CD14-positive monocyte (primary cell): ENCODE measurements at regions not wholly inside any gene's neighbourhood (a gene's known extent, or its start where the extent isn't known, plus 50 kb on each side); places are given as distances from the start of the nearest gene placed in this dataset.

Source experiments
- DNase-seq, 3 donors: peaks; one replicate each; pipeline ENCODE4 v3.0.0-alpha.2; 2011 to 2022
- H2AFZ ChIP-seq: 2 replicates; pipeline ENCODE4 v1.6.0; 2012; ENCODE audit warnings: mild to moderate bottlenecking, low read depth, low read length, inconsistent platforms; ENCODE audit not compliant: insufficient read depth, poor library complexity, severe bottlenecking
- H3K27ac ChIP-seq, 2 donors: 1 replicate in 1 of 2; 2 replicates in 1 of 2; pipeline ENCODE4 v1.5.1; 2012 to 2013; ENCODE audit warnings: low read length in 2 of 2, control low read depth in 1 of 2, inconsistent platforms in 1 of 2, low read depth in 1 of 2, mild to moderate bottlenecking in 1 of 2
- H3K27me3 ChIP-seq, 2 donors: one replicate each; pipeline versions ENCODE4 v1.6.0 to v1.6.1; 2011 to 2013; ENCODE audit warnings: low read length in 2 of 2; ENCODE audit not compliant: control insufficient read depth in 2 of 2, insufficient read depth in 2 of 2
- H3K36me3 ChIP-seq, 2 donors: replicated peaks in 1 of 2; 1 replicate in 1 of 2; 2 replicates in 1 of 2; pipeline versions ENCODE4 v1.5.1 to v1.6.1; 2012 to 2013; ENCODE audit warnings: low read length in 2 of 2, control low read depth in 1 of 2, inconsistent platforms in 1 of 2, mild to moderate bottlenecking in 1 of 2; ENCODE audit not compliant: insufficient read depth in 2 of 2, control insufficient read depth in 1 of 2
- H3K4me1 ChIP-seq, 2 donors: 1 replicate in 1 of 2; 2 replicates in 1 of 2; pipeline versions ENCODE4 v1.5.1 to v1.6.1; 2012 to 2013; ENCODE audit warnings: low read length in 2 of 2, control low read depth in 1 of 2, inconsistent platforms in 1 of 2, mild to moderate bottlenecking in 1 of 2, moderate library complexity in 1 of 2; ENCODE audit not compliant: insufficient read depth in 2 of 2, control insufficient read depth in 1 of 2
- H3K4me2 ChIP-seq: replicated peaks from 2 replicates; pipeline ENCODE3; 2012; ENCODE audit warnings: low read length, moderate library complexity, mild to moderate bottlenecking; ENCODE audit not compliant: poor library complexity, severe bottlenecking; ENCODE audit errors: extremely low read depth
- H3K4me3 ChIP-seq, 3 experiments: fragments of 200-600 bp in 1 of 3; sonication (generic) in 1 of 3; replicated peaks in 1 of 3; 1 replicate in 2 of 3; 2 replicates in 1 of 3; pipeline ENCODE4 v1.5.1; 2011 to 2013; ENCODE audit warnings: low read length in 3 of 3, mild to moderate bottlenecking in 3 of 3, control low read depth in 2 of 3, low read depth in 2 of 3, inconsistent platforms in 1 of 3, moderate library complexity in 1 of 3
- H3K79me2 ChIP-seq: 2 replicates; pipeline ENCODE4 v1.6.0; 2012; ENCODE audit warnings: mild to moderate bottlenecking, control low read depth, inconsistent platforms, low read length, moderate library complexity; ENCODE audit not compliant: insufficient read depth
- H3K9ac ChIP-seq: 2 replicates; pipeline ENCODE4 v1.6.0; 2017; ENCODE audit warnings: low read length, mild to moderate bottlenecking; ENCODE audit not compliant: insufficient read depth, poor library complexity, severe bottlenecking
- H3K9me3 ChIP-seq, 2 donors: replicated peaks in 1 of 2; 1 replicate in 1 of 2; 2 replicates in 1 of 2; pipeline versions ENCODE4 v1.5.1 to v1.6.1; 2012 to 2013; ENCODE audit warnings: low read length in 2 of 2, control low read depth in 1 of 2; ENCODE audit not compliant: control insufficient read depth in 1 of 2, insufficient read depth in 1 of 2
- H4K20me1 ChIP-seq: 2 replicates; pipeline ENCODE4 v1.6.0; 2012; ENCODE audit warnings: mild to moderate bottlenecking, low read length, control low read depth, moderate library complexity; ENCODE audit not compliant: insufficient read depth
- H3K27ac Mint-ChIP-seq, 7 donors: one replicate each; pipeline ENCODE4 v1.8.0; 2020; ENCODE audit warnings: mild to moderate bottlenecking in 7 of 7, mixed read lengths in 7 of 7, moderate library complexity in 6 of 7, inconsistent platforms in 2 of 7
- H3K27me3 Mint-ChIP-seq, 3 donors: one replicate each; pipeline ENCODE4 v1.8.0; 2021 to 2022; ENCODE audit warnings: low read depth in 3 of 3, mild to moderate bottlenecking in 3 of 3, mixed read lengths in 3 of 3, moderate library complexity in 3 of 3, inconsistent platforms in 1 of 3
- H3K36me3 Mint-ChIP-seq, 2 donors: one replicate each; pipeline ENCODE4 v1.8.0; 2020; ENCODE audit warnings: mixed read lengths in 2 of 2, inconsistent platforms in 1 of 2, mild to moderate bottlenecking in 1 of 2
- H3K4me1 Mint-ChIP-seq: one replicate; pipeline ENCODE4 v1.8.0; 2020; ENCODE audit warnings: mild to moderate bottlenecking, mixed read lengths
- H3K4me3 Mint-ChIP-seq, 2 donors: one replicate each; pipeline ENCODE4 v1.8.0; 2020; ENCODE audit warnings: mild to moderate bottlenecking in 2 of 2, mixed read lengths in 2 of 2, moderate library complexity in 1 of 2
- H3K9me3 Mint-ChIP-seq, 7 donors: one replicate each; pipeline ENCODE4 v1.8.0; 2020 to 2022; ENCODE audit warnings: mixed read lengths in 7 of 7, mild to moderate bottlenecking in 6 of 7, moderate library complexity in 6 of 7, inconsistent platforms in 2 of 7
- WGBS: methylation state at CpG from one replicate; pipeline ENCODE4 v1.1.5; 2013; ENCODE audit warnings: missing lambda C conversion rate; ENCODE audit not compliant: insufficient coverage; 5-methylcytosine and 5-hydroxymethylcytosine counted together
- intact Hi-C, 2 donors: fragments of 100-400 bp; cut with micrococcal nuclease; formaldehyde crosslinking; loops; one replicate each; pipeline versions ENCODE4 v1.15.0 to v1.15.1; 2023
- TF ChIP-seq, protein P1 (sequence below): fragments of 200-600 bp; IDR thresholded peaks from one replicate; pipeline ENCODE4 v1.8.0; 2022; ENCODE audit warnings: antibody characterized with exemption, mild to moderate bottlenecking

DNA sequence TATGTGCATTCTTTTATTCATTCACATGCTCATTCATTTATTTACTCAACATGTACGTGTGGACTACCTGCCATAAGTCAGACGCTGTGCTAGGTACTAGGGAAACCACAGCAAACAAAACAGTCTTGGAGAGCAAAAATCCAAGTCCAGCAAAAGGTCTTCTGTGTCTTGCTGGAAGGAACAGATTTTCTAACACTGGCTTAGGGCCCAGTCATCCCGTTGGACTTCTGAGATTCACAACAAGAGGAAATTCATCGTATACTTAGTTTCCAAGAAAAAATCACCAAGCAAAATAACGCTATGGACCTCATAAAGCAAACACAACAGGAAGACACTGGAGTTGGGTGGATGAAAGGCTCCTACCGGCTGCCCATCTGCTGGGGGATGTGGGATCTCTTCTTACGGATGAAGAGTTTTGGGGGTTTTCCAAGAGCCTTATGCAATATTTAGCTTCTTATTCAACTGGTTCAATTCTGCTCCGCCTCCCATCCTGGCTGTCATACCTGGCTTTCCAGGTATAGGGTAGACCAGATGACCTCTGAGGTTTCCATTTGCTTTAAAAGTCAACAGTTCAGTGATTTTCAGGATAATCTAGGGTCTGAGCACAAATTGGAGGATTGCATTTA, 262.7 kb downstream of the HAUS1 start:
- Mint-ChIP-seq H3K36me3 (no peaks in the 10 kb centered on the region), H3K4me3 (no peak overlapping the region), H3K9me3 (no peaks in the 10 kb centered on the region), H3K27ac (no peak overlapping the region), H3K27me3 (peaks cover 0 to 16% (median 2%) of the 10 kb centered on the region in 3 donors), H3K4me1 (peaks cover 2% of the 10 kb centered on the region)
- Histone ChIP-seq H3K36me3 (no peaks in the 10 kb centered on the region), H3K9me3 (no peaks in the 10 kb centered on the region), H3K27me3 (no peaks in the 10 kb centered on the region), H3K27ac (no peak overlapping the region), H3K4me3 (no peak overlapping the region), H4K20me1 (no peaks in the 10 kb centered on the region), H3K9ac (no peak overlapping the region), H3K4me1 (no peaks in the 10 kb centered on the region), H3K79me2 (no peaks in the 10 kb centered on the region), H2AFZ (no peak overlapping the region), H3K4me2 (no peak overlapping the region)
- TF ChIP-seq, protein P1, sequence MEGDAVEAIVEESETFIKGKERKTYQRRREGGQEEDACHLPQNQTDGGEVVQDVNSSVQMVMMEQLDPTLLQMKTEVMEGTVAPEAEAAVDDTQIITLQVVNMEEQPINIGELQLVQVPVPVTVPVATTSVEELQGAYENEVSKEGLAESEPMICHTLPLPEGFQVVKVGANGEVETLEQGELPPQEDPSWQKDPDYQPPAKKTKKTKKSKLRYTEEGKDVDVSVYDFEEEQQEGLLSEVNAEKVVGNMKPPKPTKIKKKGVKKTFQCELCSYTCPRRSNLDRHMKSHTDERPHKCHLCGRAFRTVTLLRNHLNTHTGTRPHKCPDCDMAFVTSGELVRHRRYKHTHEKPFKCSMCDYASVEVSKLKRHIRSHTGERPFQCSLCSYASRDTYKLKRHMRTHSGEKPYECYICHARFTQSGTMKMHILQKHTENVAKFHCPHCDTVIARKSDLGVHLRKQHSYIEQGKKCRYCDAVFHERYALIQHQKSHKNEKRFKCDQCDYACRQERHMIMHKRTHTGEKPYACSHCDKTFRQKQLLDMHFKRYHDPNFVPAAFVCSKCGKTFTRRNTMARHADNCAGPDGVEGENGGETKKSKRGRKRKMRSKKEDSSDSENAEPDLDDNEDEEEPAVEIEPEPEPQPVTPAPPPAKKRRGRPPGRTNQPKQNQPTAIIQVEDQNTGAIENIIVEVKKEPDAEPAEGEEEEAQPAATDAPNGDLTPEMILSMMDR, result no peak
- WGBS, result 92% methylated on average over 2 of the region's 8 CpGs
- intact Hi-C loops, result no loop called here
- DNase-seq, result no peak

DNA sequence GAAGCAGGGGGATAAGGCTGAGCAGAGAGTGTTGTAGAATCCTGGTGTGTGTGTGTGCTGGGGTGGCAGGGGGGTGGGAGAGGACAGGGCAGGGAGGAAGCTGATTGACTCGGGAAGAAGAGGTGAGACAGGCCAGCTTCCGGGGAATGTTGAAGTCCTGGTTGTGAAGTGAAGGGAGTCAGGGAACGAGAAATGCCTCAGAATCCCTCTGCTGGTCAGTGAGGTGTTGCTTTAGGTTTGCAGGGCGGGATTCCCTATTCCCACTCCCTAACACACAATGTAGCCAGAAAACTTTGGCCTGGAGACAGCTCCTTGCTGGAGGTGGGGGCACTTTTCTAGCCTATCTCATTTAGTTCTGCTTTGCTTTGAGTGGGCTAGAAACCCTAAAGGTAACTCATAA, 265.1 kb downstream of the HAUS1 start:
- Histone ChIP-seq H3K9me3 (no peaks in the 10 kb centered on the region), H3K9ac (no peak overlapping the region), H3K27ac (no peak overlapping the region), H3K79me2 (no peaks in the 10 kb centered on the region), H3K4me3 (no peak overlapping the region), H3K27me3 (no peaks in the 10 kb centered on the region), H4K20me1 (no peaks in the 10 kb centered on the region), H2AFZ (no peak overlapping the region), H3K4me1 (no peaks in the 10 kb centered on the region), H3K4me2 (no peak overlapping the region), H3K36me3 (no peaks in the 10 kb centered on the region)
- intact Hi-C loops, result no loop called here
- peaks cover 2 to 23% (median 5%) of the 10 kb centered on the region in 3 donors for H3K27me3 Mint-ChIP-seq
- DNase-seq, result no peak
- WGBS, result 100% methylated on average over 1 of the region's 4 CpGs
- H3K27ac Mint-ChIP-seq, result peak overlapping the region in 1 of 7 donors; percentile 72
- peaks cover 2% of the 10 kb centered on the region for H3K4me1 Mint-ChIP-seq
- H3K36me3 Mint-ChIP-seq, result no peaks in the 10 kb centered on the region
- no peaks in the 10 kb centered on the region for H3K9me3 Mint-ChIP-seq
- no peak overlapping the region for H3K4me3 Mint-ChIP-seq
- TF ChIP-seq, protein P1, result no peak
